GM23248 (cell line): ENCODE measurements at regions not wholly inside any gene's neighbourhood (a gene's known extent, or its start where the extent isn't known, plus 50 kb on each side); places are given as distances from the start of the nearest gene placed in this dataset.

Experiments
- EZH2 ChIP-seq: fragments of 200-600 bp; sonication (generic); IDR thresholded peaks from 2 replicates; pipeline ENCODE4 v1.6.1; 2018; ENCODE audit warnings: antibody characterized with exemption, mild to moderate bottlenecking; ENCODE audit not compliant: insufficient read depth, poor library complexity, severe bottlenecking
- EZH2phosphoT487 ChIP-seq: fragments of 200-600 bp; sonication (generic); IDR thresholded peaks from 2 replicates; pipeline ENCODE4 v1.6.1; 2018; ENCODE audit warnings: antibody characterized with exemption, moderate library complexity, mild to moderate bottlenecking, low read depth; ENCODE audit not compliant: insufficient read depth

DNA sequence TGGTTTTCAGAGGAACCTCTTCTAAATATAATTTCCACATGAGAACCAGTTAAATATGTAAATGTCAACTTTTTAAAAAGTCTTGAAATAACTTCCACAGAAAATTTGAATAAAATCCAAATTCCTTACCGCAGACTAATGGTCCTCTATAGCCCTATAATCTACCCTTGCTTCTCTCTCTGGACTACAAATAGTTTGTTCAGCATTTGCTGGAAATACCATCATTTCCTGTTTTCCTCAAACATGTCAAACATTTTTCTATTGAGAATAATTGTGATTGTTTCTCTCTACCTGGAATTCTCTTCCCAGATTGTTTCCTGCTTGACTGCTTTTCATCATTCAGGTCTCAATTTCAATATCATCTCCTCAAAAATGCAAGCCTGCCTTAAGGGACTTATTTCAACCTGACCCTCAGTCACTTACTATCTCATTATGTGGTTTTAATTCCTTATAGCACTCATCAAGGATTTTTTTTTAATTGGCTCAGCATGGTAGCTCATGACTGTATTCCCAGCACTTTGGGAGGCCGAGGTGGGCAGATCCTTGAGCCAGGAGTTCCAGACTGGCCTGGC lies 898.9 kb upstream of the MIR17HG start:
- no peak for TF ChIP-seq EZH2
- TF ChIP-seq EZH2phosphoT487, result no peak
